ENCODE measurements at regions not wholly inside any gene's neighbourhood (a gene's known extent, or its start where the extent isn't known, plus 50 kb on each side); places are given as distances from the start of the nearest gene placed in this dataset.

DNA sequence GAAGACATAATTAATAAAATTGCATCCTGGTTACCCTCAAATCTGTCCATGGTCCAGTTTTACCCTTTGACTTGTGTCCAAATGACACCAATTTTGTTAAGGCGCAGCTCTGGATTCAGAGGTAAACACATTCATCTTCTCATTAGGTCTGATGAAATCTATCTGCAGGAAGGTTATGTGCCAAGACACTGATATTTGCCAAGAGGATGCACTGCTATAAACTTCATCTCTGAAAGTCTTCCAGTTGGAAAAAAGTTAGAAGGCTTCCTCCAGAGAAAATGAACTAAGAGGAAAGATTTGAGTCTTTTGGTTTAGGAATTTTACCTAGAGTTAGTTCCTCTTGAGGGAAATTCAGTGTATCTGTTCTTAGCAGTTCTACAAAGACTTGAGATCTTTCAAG lies 717.8 kb downstream of the DTWD2 start:
- TF ChIP-seq, protein P1, sequence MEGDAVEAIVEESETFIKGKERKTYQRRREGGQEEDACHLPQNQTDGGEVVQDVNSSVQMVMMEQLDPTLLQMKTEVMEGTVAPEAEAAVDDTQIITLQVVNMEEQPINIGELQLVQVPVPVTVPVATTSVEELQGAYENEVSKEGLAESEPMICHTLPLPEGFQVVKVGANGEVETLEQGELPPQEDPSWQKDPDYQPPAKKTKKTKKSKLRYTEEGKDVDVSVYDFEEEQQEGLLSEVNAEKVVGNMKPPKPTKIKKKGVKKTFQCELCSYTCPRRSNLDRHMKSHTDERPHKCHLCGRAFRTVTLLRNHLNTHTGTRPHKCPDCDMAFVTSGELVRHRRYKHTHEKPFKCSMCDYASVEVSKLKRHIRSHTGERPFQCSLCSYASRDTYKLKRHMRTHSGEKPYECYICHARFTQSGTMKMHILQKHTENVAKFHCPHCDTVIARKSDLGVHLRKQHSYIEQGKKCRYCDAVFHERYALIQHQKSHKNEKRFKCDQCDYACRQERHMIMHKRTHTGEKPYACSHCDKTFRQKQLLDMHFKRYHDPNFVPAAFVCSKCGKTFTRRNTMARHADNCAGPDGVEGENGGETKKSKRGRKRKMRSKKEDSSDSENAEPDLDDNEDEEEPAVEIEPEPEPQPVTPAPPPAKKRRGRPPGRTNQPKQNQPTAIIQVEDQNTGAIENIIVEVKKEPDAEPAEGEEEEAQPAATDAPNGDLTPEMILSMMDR (IDR thresholded peaks at IDR 0.05): no peak
- TF ChIP-seq POLR2A (IDR thresholded peaks at IDR 0.05) (no peak), POLR2AphosphoS5 (IDR thresholded peaks at IDR 0.05; ENCODE audit: insufficient read depth in 1 of 2, low read depth in 1 of 2) (no peak)

Measured in vagina (tissue), 2 donors.